ENCODE measurements at regions not wholly inside any gene's neighbourhood (a gene's known extent, or its start where the extent isn't known, plus 50 kb on each side); places are given as distances from the start of the nearest gene placed in this dataset.

DNA sequence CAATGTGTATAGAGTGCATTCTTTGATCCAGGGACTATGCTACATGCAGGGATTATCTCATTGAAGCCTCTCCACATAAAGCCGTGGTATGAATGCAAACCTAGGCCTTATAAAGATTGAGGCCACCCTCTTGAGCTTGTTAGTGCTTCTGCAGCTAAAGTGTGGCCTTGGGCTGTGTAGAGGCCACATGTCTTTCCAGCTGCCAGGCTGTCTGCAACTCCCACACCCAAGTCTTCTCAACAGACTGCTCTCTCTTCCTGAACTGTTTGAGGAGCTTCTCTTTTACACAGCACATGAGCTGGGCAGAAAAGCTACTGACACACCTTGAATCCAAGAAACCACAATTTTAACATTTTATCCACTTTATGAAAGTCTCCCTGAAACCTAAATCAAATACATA, 119.2 kb upstream of the MEX3C start:
- H3K27me3 ChIP-seq (ENCODE audit: control insufficient read depth, insufficient read depth, low read length), result no peaks in the 10 kb centered on the region
- no peak overlapping the region for H3K9ac ChIP-seq (ENCODE audit: insufficient read depth, low read length)
- no peak overlapping the region for H3K27ac ChIP-seq (ENCODE audit: insufficient read depth, low read length)
- no peak overlapping the region for H2AFZ ChIP-seq (ENCODE audit: low read length)
- no peaks in the 10 kb centered on the region for H3K79me2 ChIP-seq (ENCODE audit: control insufficient read depth, insufficient read depth, low read length)
- no peaks in the 10 kb centered on the region for H3K4me1 ChIP-seq (ENCODE audit: control insufficient read depth, extremely low read depth, insufficient read depth, low read length)
- no peak overlapping the region for H3K4me3 ChIP-seq (replicated peaks in 1 of 4; ENCODE audit: control extremely low read depth in 1 of 4, insufficient read depth in 1 of 4, low read depth in 3 of 4, low read length in 4 of 4)
- DNase-seq (ENCODE audit: low read depth in 2 of 2), result no peak
- TF ChIP-seq, protein P1, sequence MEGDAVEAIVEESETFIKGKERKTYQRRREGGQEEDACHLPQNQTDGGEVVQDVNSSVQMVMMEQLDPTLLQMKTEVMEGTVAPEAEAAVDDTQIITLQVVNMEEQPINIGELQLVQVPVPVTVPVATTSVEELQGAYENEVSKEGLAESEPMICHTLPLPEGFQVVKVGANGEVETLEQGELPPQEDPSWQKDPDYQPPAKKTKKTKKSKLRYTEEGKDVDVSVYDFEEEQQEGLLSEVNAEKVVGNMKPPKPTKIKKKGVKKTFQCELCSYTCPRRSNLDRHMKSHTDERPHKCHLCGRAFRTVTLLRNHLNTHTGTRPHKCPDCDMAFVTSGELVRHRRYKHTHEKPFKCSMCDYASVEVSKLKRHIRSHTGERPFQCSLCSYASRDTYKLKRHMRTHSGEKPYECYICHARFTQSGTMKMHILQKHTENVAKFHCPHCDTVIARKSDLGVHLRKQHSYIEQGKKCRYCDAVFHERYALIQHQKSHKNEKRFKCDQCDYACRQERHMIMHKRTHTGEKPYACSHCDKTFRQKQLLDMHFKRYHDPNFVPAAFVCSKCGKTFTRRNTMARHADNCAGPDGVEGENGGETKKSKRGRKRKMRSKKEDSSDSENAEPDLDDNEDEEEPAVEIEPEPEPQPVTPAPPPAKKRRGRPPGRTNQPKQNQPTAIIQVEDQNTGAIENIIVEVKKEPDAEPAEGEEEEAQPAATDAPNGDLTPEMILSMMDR (conservative IDR thresholded peaks at IDR 0.05 in 1 of 2, IDR thresholded peaks at IDR 0.05 in 1 of 2; ENCODE audit: low read depth in 1 of 2, low read length in 2 of 2), result no peak
- TF ChIP-seq EZH2 (IDR thresholded peaks at IDR 0.05; ENCODE audit: low read length, missing control alignments), result no peak
- H3K9me3 ChIP-seq (ENCODE audit: control insufficient read depth, insufficient read depth, low read depth, low read length), result no peaks in the 10 kb centered on the region
- H3K36me3 ChIP-seq (ENCODE audit: control insufficient read depth, insufficient read depth, low read length), result no peaks in the 10 kb centered on the region
- no peak overlapping the region for H3K4me2 ChIP-seq (ENCODE audit: extremely low read depth, insufficient read depth, low read length)
- H4K20me1 ChIP-seq (ENCODE audit: control insufficient read depth, extremely low read depth, insufficient read depth, low read length), result no peaks in the 10 kb centered on the region

DNA sequence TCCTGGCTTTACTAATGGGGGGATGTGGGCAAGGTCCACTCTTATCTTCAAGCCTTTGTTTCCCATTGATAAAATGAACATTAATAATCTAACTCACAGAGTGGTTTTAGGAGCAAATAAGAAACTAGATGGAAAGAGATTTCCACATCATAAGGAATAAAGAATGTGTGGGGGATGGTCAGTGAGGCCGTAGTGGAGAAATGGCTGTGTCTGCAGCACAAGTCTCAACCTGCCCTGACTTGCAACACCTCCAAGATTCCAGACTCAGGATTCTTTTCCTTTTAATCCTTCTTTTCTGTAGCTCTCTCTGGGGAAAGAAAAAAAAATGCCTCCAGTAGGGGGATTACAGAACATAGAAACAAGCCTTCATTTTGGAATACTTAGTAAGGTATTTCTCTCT, 124.2 kb upstream of the MEX3C start:
- no peak overlapping the region for H3K27ac ChIP-seq (ENCODE audit: insufficient read depth, low read length)
- H3K4me3 ChIP-seq (replicated peaks in 1 of 4; ENCODE audit: control extremely low read depth in 1 of 4, insufficient read depth in 1 of 4, low read depth in 3 of 4, low read length in 4 of 4), result no peak overlapping the region
- H4K20me1 ChIP-seq (ENCODE audit: control insufficient read depth, extremely low read depth, insufficient read depth, low read length), result no peaks in the 10 kb centered on the region
- DNase-seq (ENCODE audit: low read depth in 2 of 2), result peak in 1 of 2 donors; percentile 21
- no peaks in the 10 kb centered on the region for H3K36me3 ChIP-seq (ENCODE audit: control insufficient read depth, insufficient read depth, low read length)
- H3K9ac ChIP-seq (ENCODE audit: insufficient read depth, low read length), result no peak overlapping the region
- TF ChIP-seq, protein P1 (conservative IDR thresholded peaks at IDR 0.05 in 1 of 2, IDR thresholded peaks at IDR 0.05 in 1 of 2; ENCODE audit: low read depth in 1 of 2, low read length in 2 of 2), result no peak
- no peak for TF ChIP-seq EZH2 (IDR thresholded peaks at IDR 0.05; ENCODE audit: low read length, missing control alignments)
- no peak overlapping the region for H3K4me2 ChIP-seq (ENCODE audit: extremely low read depth, insufficient read depth, low read length)
- no peak overlapping the region for H2AFZ ChIP-seq (ENCODE audit: low read length)
- no peaks in the 10 kb centered on the region for H3K27me3 ChIP-seq (ENCODE audit: control insufficient read depth, insufficient read depth, low read length)
- H3K4me1 ChIP-seq (ENCODE audit: control insufficient read depth, extremely low read depth, insufficient read depth, low read length), result no peaks in the 10 kb centered on the region
- H3K9me3 ChIP-seq (ENCODE audit: control insufficient read depth, insufficient read depth, low read depth, low read length), result no peaks in the 10 kb centered on the region
- no peaks in the 10 kb centered on the region for H3K79me2 ChIP-seq (ENCODE audit: control insufficient read depth, insufficient read depth, low read length)

DNA sequence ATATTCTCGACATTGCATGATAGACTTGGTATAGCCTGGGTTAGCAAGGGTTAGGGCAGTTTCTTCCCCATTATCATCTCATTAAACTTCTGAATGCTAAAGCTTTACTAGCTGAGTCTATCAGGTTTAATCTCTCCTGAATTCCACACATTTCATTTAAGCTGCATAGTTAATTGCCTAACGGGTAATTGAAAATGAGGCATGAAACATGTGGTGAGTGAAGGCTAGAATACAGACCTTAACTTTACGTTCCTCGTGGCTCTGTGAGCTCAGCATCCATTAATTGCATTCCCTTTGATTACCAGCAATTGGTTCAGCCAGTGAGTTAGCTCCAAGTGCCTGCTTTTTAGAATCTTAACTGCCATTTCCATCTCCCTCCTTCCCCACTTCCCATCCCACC, 126.5 kb upstream of the MEX3C start:
- DNase-seq (ENCODE audit: low read depth in 2 of 2), result no peak
- no peak overlapping the region for H3K4me3 ChIP-seq (replicated peaks in 1 of 4; ENCODE audit: control extremely low read depth in 1 of 4, insufficient read depth in 1 of 4, low read depth in 3 of 4, low read length in 4 of 4)
- H3K27ac ChIP-seq (ENCODE audit: insufficient read depth, low read length), result no peak overlapping the region
- H3K4me2 ChIP-seq (ENCODE audit: extremely low read depth, insufficient read depth, low read length), result no peak overlapping the region
- no peak for TF ChIP-seq EZH2 (IDR thresholded peaks at IDR 0.05; ENCODE audit: low read length, missing control alignments)
- TF ChIP-seq, protein P1 (conservative IDR thresholded peaks at IDR 0.05 in 1 of 2, IDR thresholded peaks at IDR 0.05 in 1 of 2; ENCODE audit: low read depth in 1 of 2, low read length in 2 of 2), result no peak
- no peak overlapping the region for H2AFZ ChIP-seq (ENCODE audit: low read length)
- H3K36me3 ChIP-seq (ENCODE audit: control insufficient read depth, insufficient read depth, low read length), result no peaks in the 10 kb centered on the region
- no peaks in the 10 kb centered on the region for H3K27me3 ChIP-seq (ENCODE audit: control insufficient read depth, insufficient read depth, low read length)
- H4K20me1 ChIP-seq (ENCODE audit: control insufficient read depth, extremely low read depth, insufficient read depth, low read length), result no peaks in the 10 kb centered on the region
- no peak overlapping the region for H3K9ac ChIP-seq (ENCODE audit: insufficient read depth, low read length)
- no peaks in the 10 kb centered on the region for H3K4me1 ChIP-seq (ENCODE audit: control insufficient read depth, extremely low read depth, insufficient read depth, low read length)
- H3K9me3 ChIP-seq (ENCODE audit: control insufficient read depth, insufficient read depth, low read depth, low read length), result no peaks in the 10 kb centered on the region
- no peaks in the 10 kb centered on the region for H3K79me2 ChIP-seq (ENCODE audit: control insufficient read depth, insufficient read depth, low read length)

All from fibroblast of lung (primary cell).